ENCODE measurements at regions not wholly inside any gene's neighbourhood (a gene's known extent, or its start where the extent isn't known, plus 50 kb on each side); places are given as distances from the start of the nearest gene placed in this dataset.

DNA sequence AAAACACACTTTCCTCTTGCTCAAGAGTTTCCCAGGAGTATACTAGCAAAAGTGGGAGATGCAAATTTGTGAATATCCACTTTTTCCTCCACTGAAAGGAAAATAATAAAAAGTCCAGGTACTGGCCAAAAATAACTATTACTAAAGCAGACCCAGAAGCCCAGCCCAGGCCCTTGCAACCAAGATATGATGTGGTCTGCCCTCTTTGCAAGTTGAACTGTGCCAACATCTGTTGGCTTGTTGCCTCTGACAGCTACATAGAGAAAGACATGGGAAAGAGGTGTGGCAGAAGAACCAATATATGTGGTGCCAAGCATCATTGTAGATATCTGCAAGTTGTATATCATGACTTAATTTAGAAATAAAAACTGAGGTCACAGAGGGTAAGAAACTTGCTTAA, 78.4 kb upstream of the JAG1 start:
- TF ChIP-seq, protein P1, sequence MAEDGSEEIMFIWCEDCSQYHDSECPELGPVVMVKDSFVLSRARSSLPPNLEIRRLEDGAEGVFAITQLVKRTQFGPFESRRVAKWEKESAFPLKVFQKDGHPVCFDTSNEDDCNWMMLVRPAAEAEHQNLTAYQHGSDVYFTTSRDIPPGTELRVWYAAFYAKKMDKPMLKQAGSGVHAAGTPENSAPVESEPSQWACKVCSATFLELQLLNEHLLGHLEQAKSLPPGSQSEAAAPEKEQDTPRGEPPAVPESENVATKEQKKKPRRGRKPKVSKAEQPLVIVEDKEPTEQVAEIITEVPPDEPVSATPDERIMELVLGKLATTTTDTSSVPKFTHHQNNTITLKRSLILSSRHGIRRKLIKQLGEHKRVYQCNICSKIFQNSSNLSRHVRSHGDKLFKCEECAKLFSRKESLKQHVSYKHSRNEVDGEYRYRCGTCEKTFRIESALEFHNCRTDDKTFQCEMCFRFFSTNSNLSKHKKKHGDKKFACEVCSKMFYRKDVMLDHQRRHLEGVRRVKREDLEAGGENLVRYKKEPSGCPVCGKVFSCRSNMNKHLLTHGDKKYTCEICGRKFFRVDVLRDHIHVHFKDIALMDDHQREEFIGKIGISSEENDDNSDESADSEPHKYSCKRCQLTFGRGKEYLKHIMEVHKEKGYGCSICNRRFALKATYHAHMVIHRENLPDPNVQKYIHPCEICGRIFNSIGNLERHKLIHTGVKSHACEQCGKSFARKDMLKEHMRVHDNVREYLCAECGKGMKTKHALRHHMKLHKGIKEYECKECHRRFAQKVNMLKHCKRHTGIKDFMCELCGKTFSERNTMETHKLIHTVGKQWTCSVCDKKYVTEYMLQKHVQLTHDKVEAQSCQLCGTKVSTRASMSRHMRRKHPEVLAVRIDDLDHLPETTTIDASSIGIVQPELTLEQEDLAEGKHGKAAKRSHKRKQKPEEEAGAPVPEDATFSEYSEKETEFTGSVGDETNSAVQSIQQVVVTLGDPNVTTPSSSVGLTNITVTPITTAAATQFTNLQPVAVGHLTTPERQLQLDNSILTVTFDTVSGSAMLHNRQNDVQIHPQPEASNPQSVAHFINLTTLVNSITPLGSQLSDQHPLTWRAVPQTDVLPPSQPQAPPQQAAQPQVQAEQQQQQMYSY (CRISPR knock-in tag; IDR thresholded peaks at IDR 0.05): no peak
- TF ChIP-seq, protein P2, sequence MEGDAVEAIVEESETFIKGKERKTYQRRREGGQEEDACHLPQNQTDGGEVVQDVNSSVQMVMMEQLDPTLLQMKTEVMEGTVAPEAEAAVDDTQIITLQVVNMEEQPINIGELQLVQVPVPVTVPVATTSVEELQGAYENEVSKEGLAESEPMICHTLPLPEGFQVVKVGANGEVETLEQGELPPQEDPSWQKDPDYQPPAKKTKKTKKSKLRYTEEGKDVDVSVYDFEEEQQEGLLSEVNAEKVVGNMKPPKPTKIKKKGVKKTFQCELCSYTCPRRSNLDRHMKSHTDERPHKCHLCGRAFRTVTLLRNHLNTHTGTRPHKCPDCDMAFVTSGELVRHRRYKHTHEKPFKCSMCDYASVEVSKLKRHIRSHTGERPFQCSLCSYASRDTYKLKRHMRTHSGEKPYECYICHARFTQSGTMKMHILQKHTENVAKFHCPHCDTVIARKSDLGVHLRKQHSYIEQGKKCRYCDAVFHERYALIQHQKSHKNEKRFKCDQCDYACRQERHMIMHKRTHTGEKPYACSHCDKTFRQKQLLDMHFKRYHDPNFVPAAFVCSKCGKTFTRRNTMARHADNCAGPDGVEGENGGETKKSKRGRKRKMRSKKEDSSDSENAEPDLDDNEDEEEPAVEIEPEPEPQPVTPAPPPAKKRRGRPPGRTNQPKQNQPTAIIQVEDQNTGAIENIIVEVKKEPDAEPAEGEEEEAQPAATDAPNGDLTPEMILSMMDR (IDR thresholded peaks at IDR 0.05): no peak
- TF ChIP-seq NR2C2 (CRISPR knock-in tag; IDR thresholded peaks at IDR 0.05): no peak
- TF ChIP-seq JUN (CRISPR knock-in tag; IDR thresholded peaks at IDR 0.05): no peak
- TF ChIP-seq, protein P3, sequence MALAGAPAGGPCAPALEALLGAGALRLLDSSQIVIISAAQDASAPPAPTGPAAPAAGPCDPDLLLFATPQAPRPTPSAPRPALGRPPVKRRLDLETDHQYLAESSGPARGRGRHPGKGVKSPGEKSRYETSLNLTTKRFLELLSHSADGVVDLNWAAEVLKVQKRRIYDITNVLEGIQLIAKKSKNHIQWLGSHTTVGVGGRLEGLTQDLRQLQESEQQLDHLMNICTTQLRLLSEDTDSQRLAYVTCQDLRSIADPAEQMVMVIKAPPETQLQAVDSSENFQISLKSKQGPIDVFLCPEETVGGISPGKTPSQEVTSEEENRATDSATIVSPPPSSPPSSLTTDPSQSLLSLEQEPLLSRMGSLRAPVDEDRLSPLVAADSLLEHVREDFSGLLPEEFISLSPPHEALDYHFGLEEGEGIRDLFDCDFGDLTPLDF (CRISPR knock-in tag; IDR thresholded peaks at IDR 0.05): no peak
- no peak for TF ChIP-seq ZBTB21 (CRISPR knock-in tag; IDR thresholded peaks at IDR 0.05; ENCODE audit: borderline replicate concordance)
- TF ChIP-seq, protein P4, sequence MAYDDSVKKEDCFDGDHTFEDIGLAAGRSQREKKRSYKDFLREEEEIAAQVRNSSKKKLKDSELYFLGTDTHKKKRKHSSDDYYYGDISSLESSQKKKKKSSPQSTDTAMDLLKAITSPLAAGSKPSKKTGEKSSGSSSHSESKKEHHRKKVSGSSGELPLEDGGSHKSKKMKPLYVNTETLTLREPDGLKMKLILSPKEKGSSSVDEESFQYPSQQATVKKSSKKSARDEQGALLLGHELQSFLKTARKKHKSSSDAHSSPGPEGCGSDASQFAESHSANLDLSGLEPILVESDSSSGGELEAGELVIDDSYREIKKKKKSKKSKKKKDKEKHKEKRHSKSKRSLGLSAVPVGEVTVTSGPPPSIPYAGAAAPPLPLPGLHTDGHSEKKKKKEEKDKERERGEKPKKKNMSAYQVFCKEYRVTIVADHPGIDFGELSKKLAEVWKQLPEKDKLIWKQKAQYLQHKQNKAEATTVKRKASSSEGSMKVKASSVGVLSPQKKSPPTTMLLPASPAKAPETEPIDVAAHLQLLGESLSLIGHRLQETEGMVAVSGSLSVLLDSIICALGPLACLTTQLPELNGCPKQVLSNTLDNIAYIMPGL (CRISPR knock-in tag; IDR thresholded peaks at IDR 0.05): no peak
- TF ChIP-seq ZNF121 (CRISPR knock-in tag; IDR thresholded peaks at IDR 0.05): no peak
- TF ChIP-seq, protein P5, sequence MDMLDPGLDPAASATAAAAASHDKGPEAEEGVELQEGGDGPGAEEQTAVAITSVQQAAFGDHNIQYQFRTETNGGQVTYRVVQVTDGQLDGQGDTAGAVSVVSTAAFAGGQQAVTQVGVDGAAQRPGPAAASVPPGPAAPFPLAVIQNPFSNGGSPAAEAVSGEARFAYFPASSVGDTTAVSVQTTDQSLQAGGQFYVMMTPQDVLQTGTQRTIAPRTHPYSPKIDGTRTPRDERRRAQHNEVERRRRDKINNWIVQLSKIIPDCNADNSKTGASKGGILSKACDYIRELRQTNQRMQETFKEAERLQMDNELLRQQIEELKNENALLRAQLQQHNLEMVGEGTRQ (CRISPR knock-in tag; IDR thresholded peaks at IDR 0.05): no peak
- TF ChIP-seq SP1 (CRISPR knock-in tag; conservative IDR thresholded peaks at IDR 0.05): no peak
- no peak for TF ChIP-seq CBFB (CRISPR knock-in tag; IDR thresholded peaks at IDR 0.05; ENCODE audit: low read depth)
- TF ChIP-seq, protein P6, sequence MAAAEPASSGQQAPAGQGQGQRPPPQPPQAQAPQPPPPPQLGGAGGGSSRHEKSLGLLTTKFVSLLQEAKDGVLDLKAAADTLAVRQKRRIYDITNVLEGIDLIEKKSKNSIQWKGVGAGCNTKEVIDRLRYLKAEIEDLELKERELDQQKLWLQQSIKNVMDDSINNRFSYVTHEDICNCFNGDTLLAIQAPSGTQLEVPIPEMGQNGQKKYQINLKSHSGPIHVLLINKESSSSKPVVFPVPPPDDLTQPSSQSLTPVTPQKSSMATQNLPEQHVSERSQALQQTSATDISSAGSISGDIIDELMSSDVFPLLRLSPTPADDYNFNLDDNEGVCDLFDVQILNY (CRISPR knock-in tag; IDR thresholded peaks at IDR 0.05): no peak
- TF ChIP-seq JAZF1 (CRISPR knock-in tag; IDR thresholded peaks at IDR 0.05): no peak
